Naive thymus-derived CD8-positive, alpha-beta T cell (primary cell): ENCODE measurements at regions not wholly inside any gene's neighbourhood (a gene's known extent, or its start where the extent isn't known, plus 50 kb on each side); places are given as distances from the start of the nearest gene placed in this dataset.
"Not testable (repeated sequence)": the region's sequence is repeated elsewhere in the genome, so short reads cannot be mapped to it uniquely, and the experiment has no call there.

Source experiments
- ATAC-seq, 2 donors: fragments of 150-1000 bp; cut with Tn5 transposase in 1 of 2; sonication (Bioruptor Pico), chemical (Tn5 transposase) in 1 of 2; 1 replicate in 1 of 2; 2 replicates in 1 of 2; pipeline ENCODE4 v1.10.0; 2021; ENCODE audit warnings: mild to moderate bottlenecking in 2 of 2, moderate library complexity in 2 of 2
- POLR2A ChIA-PET: fragments of 350-600 bp; sonication (Branson Sonifier 250); formaldehyde crosslinking; loops from one replicate; lab custom pipeline; 2021; ENCODE audit warnings: antibody characterized with exemption; lab: Charles Lee
- DNase-seq, 10 donors: peaks; one replicate each; pipeline versions ENCODE4 v3.0.0 to v3.0.0-alpha.2; 2020 to 2022
- H3K27ac Mint-ChIP-seq, 10 donors: one replicate each; pipeline ENCODE4 v1.8.0; 2020 to 2022; ENCODE audit warnings: mild to moderate bottlenecking in 10 of 10, mixed read lengths in 10 of 10, moderate library complexity in 4 of 10, inconsistent platforms in 1 of 10
- H3K27me3 Mint-ChIP-seq, 5 donors: one replicate each; pipeline ENCODE4 v1.8.0; 2021 to 2022; ENCODE audit warnings: mixed read lengths in 5 of 5
- H3K36me3 Mint-ChIP-seq, 3 donors: one replicate each; pipeline ENCODE4 v1.8.0; 2020 to 2022; ENCODE audit warnings: mixed read lengths in 3 of 3, mild to moderate bottlenecking in 2 of 3, inconsistent platforms in 1 of 3
- H3K4me1 Mint-ChIP-seq, 4 donors: one replicate each; pipeline ENCODE4 v1.8.0; 2021 to 2022; ENCODE audit warnings: mixed read lengths in 4 of 4
- H3K4me3 Mint-ChIP-seq, 10 donors: one replicate each; pipeline ENCODE4 v1.8.0; 2020 to 2022; ENCODE audit warnings: mild to moderate bottlenecking in 10 of 10, mixed read lengths in 10 of 10, moderate library complexity in 6 of 10, inconsistent platforms in 1 of 10
- H3K9me3 Mint-ChIP-seq, 9 donors: one replicate each; pipeline ENCODE4 v1.8.0; 2020 to 2022; ENCODE audit warnings: mixed read lengths in 9 of 9, mild to moderate bottlenecking in 3 of 9, inconsistent platforms in 1 of 9, moderate library complexity in 1 of 9

DNA sequence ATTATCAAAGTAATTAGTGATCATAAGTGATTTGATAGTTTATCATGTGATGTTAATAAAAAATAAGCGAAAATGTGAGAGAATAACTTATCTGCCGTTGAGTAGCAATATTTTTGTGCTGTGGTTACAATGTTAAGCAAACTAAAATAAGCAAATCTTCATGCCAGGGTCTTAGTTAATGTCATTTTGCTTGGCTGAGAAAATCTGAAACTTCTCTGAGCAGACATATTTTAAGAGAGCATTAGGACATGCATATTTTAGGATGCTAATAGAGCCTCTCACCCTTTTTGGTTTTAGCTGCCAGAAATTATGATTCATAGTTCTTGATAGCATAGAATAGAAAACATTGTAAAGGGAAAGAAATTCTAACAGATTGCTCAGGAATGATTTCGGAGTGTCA is 233.5 kb upstream of the ZEB2 start:
- peaks cover 5 to 34% (median 19%) of the 10 kb centered on the region in 9 donors for H3K9me3 Mint-ChIP-seq
- DNase-seq (no peak), ATAC-seq (no peak)
- no peak overlapping the region for H3K27ac Mint-ChIP-seq
- H3K4me1 Mint-ChIP-seq: no peaks in the 10 kb centered on the region
- no peak overlapping the region for H3K4me3 Mint-ChIP-seq
- peaks cover 0 to 8% (median 1%) of the 10 kb centered on the region in 3 donors for H3K36me3 Mint-ChIP-seq
- POLR2A ChIA-PET: no interaction called here
- H3K27me3 Mint-ChIP-seq: peaks cover 0 to 3% (median 2%) of the 10 kb centered on the region in 5 donors

- no peak for ATAC-seq
- peaks cover 18 to 55% (median 33%) of the 10 kb centered on the region in 9 donors for H3K9me3 Mint-ChIP-seq
- peaks cover 0 to 6% (median 0%) of the 10 kb centered on the region in 5 donors for H3K27me3 Mint-ChIP-seq
- POLR2A ChIA-PET: no interaction called here
- H3K4me1 Mint-ChIP-seq: no peaks in the 10 kb centered on the region
- DNase-seq: no peak
- H3K36me3 Mint-ChIP-seq: peaks cover 2 to 22% (median 6%) of the 10 kb centered on the region in 3 donors
- H3K27ac Mint-ChIP-seq: no peak overlapping the region
- H3K4me3 Mint-ChIP-seq: no peak overlapping the region
These were observed 231.4 kb upstream of the ZEB2 start for GRCh38 chr2:144751142-144751905.

- ATAC-seq: no peak
- peaks cover 20 to 61% (median 40%) of the 10 kb centered on the region in 9 donors for H3K9me3 Mint-ChIP-seq
These were observed 229.3 kb upstream of the ZEB2 start for GRCh38 chr2:144749188-144749587.

GRCh38 chr2:144748443-144748842 is 228.5 kb upstream of the ZEB2 start:
- DNase-seq (no peak), ATAC-seq (no peak)
- POLR2A ChIA-PET: no interaction called here
- Mint-ChIP-seq H3K4me1 (no peaks in the 10 kb centered on the region), H3K27me3 (peaks cover 0 to 11% (median 0%) of the 10 kb centered on the region in 5 donors), H3K4me3 (no peak overlapping the region), H3K36me3 (peaks cover 2 to 22% (median 6%) of the 10 kb centered on the region in 3 donors), H3K9me3 (peaks cover 20 to 61% (median 40%) of the 10 kb centered on the region in 9 donors), H3K27ac (no peak overlapping the region)

More at GRCh38 chr2:144749188-144749587, 229.3 kb upstream of the ZEB2 start:
- no peaks in the 10 kb centered on the region for H3K4me1 Mint-ChIP-seq
- no peak overlapping the region for H3K27ac Mint-ChIP-seq
- peaks cover 2 to 22% (median 6%) of the 10 kb centered on the region in 3 donors for H3K36me3 Mint-ChIP-seq
- POLR2A ChIA-PET: no interaction called here
- DNase-seq: no peak
- H3K27me3 Mint-ChIP-seq: peaks cover 0 to 11% (median 0%) of the 10 kb centered on the region in 5 donors
- no peak overlapping the region for H3K4me3 Mint-ChIP-seq

- Mint-ChIP-seq H3K27me3 (peaks cover 0 to 11% (median 0%) of the 10 kb centered on the region in 5 donors), H3K36me3 (peaks cover 2 to 22% (median 6%) of the 10 kb centered on the region in 3 donors), H3K9me3 (peaks cover 20 to 61% (median 40%) of the 10 kb centered on the region in 9 donors), H3K27ac (no peak overlapping the region), H3K4me3 (no peak overlapping the region), H3K4me1 (no peaks in the 10 kb centered on the region)
- ATAC-seq (no peak), DNase-seq (no peak)
- POLR2A ChIA-PET: no interaction called here
These were observed 227.7 kb upstream of the ZEB2 start for GRCh38 chr2:144747571-144747970.

- DNase-seq (no peak), ATAC-seq (no peak)
- Mint-ChIP-seq H3K27me3 (peaks cover 0 to 19% (median 3%) of the 10 kb centered on the region in 5 donors), H3K27ac (no peak overlapping the region), H3K9me3 (peaks cover 18 to 45% (median 34%) of the 10 kb centered on the region in 9 donors), H3K36me3 (peaks cover 2 to 22% (median 6%) of the 10 kb centered on the region in 3 donors), H3K4me3 (no peak overlapping the region), H3K4me1 (no peaks in the 10 kb centered on the region)
- POLR2A ChIA-PET: no interaction called here
These were observed 225.5 kb upstream of the ZEB2 start for GRCh38 chr2:144745424-144745823.

- Mint-ChIP-seq H3K4me3 (no peak overlapping the region), H3K27me3 (peaks cover 0 to 17% (median 2%) of the 10 kb centered on the region in 5 donors), H3K9me3 (peaks cover 0 to 20% (median 3%) of the 10 kb centered on the region in 9 donors), H3K27ac (no peak overlapping the region), H3K4me1 (no peaks in the 10 kb centered on the region), H3K36me3 (no peaks in the 10 kb centered on the region)
- no peak for ATAC-seq
- DNase-seq: no peak
- POLR2A ChIA-PET: no interaction called here
These were observed 218.8 kb upstream of the ZEB2 start for GRCh38 chr2:144738749-144739148.

GRCh38 chr2:144730711-144731110 is 210.8 kb upstream of the ZEB2 start:
- Mint-ChIP-seq H3K9me3 (peaks cover 0 to 17% (median 3%) of the 10 kb centered on the region in 9 donors), H3K27ac (no peak overlapping the region), H3K27me3 (peaks cover 0 to 3% (median 0%) of the 10 kb centered on the region in 5 donors), H3K4me3 (no peak overlapping the region), H3K36me3 (no peaks in the 10 kb centered on the region), H3K4me1 (no peaks in the 10 kb centered on the region)
- POLR2A ChIA-PET: no interaction called here
- ATAC-seq (no peak), DNase-seq (no peak)

DNA sequence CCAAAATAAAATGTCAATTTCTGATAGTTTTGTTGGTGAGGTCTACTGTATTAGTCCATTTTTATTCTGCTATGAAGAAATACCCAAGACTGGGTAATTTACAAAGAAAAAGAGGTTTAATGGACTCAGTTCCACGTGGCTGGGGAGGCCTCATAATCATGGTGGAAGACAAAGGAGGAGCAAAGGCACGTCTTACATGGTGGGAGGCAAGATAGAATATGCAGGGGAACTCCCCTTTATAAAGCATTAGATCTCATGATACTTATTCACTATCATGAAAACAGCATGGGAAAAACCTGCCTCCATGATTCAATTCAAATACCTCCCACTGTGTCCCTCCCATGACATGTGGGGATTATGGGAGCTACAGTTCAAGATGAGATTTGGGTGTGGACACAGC is 204.5 kb upstream of the ZEB2 start:
- H3K4me1 Mint-ChIP-seq, H3K9me3 Mint-ChIP-seq, DNase-seq, H3K27me3 Mint-ChIP-seq, POLR2A ChIA-PET, H3K4me3 Mint-ChIP-seq, H3K27ac Mint-ChIP-seq, H3K36me3 Mint-ChIP-seq, ATAC-seq: not testable (repeated sequence)

- no peak overlapping the region for H3K27ac Mint-ChIP-seq
- ATAC-seq (no peak), DNase-seq (no peak)
- no peak overlapping the region for H3K4me3 Mint-ChIP-seq
- POLR2A ChIA-PET: no interaction called here
- H3K27me3 Mint-ChIP-seq: peaks cover 0 to 12% (median under 1%) of the 10 kb centered on the region in 5 donors
- H3K4me1 Mint-ChIP-seq: no peaks in the 10 kb centered on the region
- peaks cover 3 to 34% (median 25%) of the 10 kb centered on the region in 9 donors for H3K9me3 Mint-ChIP-seq
- peaks cover 0 to 25% (median 6%) of the 10 kb centered on the region in 3 donors for H3K36me3 Mint-ChIP-seq
These were observed 198.5 kb upstream of the ZEB2 start for GRCh38 chr2:144718376-144718775.

GRCh38 chr2:144715992-144716391 is 196.1 kb upstream of the ZEB2 start:
- ATAC-seq (no peak), DNase-seq (no peak)
- H3K9me3 Mint-ChIP-seq: peaks cover 3 to 34% (median 25%) of the 10 kb centered on the region in 9 donors
- POLR2A ChIA-PET: no interaction called here
- peaks cover 0 to 4% (median 0%) of the 10 kb centered on the region in 5 donors for H3K27me3 Mint-ChIP-seq
- H3K27ac Mint-ChIP-seq: no peak overlapping the region
- H3K4me1 Mint-ChIP-seq: no peaks in the 10 kb centered on the region
- H3K4me3 Mint-ChIP-seq: no peak overlapping the region
- H3K36me3 Mint-ChIP-seq: peaks cover 0 to 25% (median 6%) of the 10 kb centered on the region in 3 donors

- Mint-ChIP-seq H3K4me3 (no peak overlapping the region), H3K4me1 (peaks cover 0 to 2% (median 0%) of the 10 kb centered on the region in 4 donors), H3K36me3 (peaks cover 0 to 19% (median 6%) of the 10 kb centered on the region in 3 donors), H3K9me3 (peaks cover 3 to 26% (median 19%) of the 10 kb centered on the region in 9 donors), H3K27me3 (peaks cover 0 to 4% (median 0%) of the 10 kb centered on the region in 5 donors), H3K27ac (no peak overlapping the region)
- DNase-seq (no peak), ATAC-seq (no peak)
- POLR2A ChIA-PET: no interaction called here
These were observed 193.5 kb upstream of the ZEB2 start for GRCh38 chr2:144713410-144713809.

DNA sequence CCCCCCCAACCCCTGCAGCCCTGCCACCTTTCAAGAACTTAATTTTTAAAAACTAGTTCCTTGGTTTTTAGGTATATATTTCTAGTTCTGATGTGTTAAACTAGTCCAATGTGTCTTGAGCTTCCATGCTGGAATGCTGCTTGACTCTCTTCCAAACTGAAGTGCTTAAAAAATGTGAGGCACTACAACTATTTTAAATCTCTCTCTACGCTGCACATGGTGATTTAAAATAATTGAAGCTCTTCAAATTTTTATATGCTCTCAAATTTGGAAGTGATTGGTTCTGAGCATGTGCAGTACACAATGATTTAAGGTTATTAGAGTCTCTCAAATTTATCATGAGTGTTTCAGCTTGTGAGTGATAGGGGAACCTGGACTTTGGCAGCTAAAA is 192.6 kb upstream of the ZEB2 start:
- Mint-ChIP-seq H3K27ac (no peak overlapping the region), H3K27me3 (peaks cover 0 to 5% (median 0%) of the 10 kb centered on the region in 5 donors), H3K4me1 (peaks cover 0 to 2% (median 0%) of the 10 kb centered on the region in 4 donors), H3K36me3 (peaks cover 0 to 10% (median 3%) of the 10 kb centered on the region in 3 donors), H3K9me3 (peaks cover 0 to 17% (median 10%) of the 10 kb centered on the region in 9 donors), H3K4me3 (no peak overlapping the region)
- ATAC-seq (no peak), DNase-seq (no peak)
- POLR2A ChIA-PET: no interaction called here
